Sigmoid colon (tissue), 6 donors: ENCODE measurements at regions not wholly inside any gene's neighbourhood (a gene's known extent, or its start where the extent isn't known, plus 50 kb on each side); places are given as distances from the start of the nearest gene placed in this dataset.

ENCODE experiments used
- DNase-seq: peaks from one replicate; pipeline ENCODE4 v3.0.0-alpha.2; 2019
- H3K27ac ChIP-seq, 4 donors: fragments of 200-600 bp; sonication (generic); one replicate each; pipeline ENCODE4 v1.5.1; 2016 to 2019; ENCODE audit warnings: mild to moderate bottlenecking in 1 of 4
- H3K27me3 ChIP-seq, 3 donors: fragments of 200-600 bp; sonication (generic); one replicate each; pipeline ENCODE4 v1.5.1; 2019; ENCODE audit warnings: mild to moderate bottlenecking in 1 of 3
- H3K36me3 ChIP-seq, 4 donors: fragments of 200-600 bp; sonication (generic); one replicate each; pipeline ENCODE4 v1.5.1; 2016 to 2019
- H3K4me1 ChIP-seq, 4 donors: fragments of 200-600 bp; sonication (generic); one replicate each; pipeline ENCODE4 v1.5.1; 2017 to 2019
- H3K4me3 ChIP-seq, 4 donors: fragments of 200-600 bp; sonication (generic); one replicate each; pipeline ENCODE4 v1.5.1; 2017 to 2019; ENCODE audit warnings: mild to moderate bottlenecking in 2 of 4, moderate library complexity in 1 of 4
- H3K9me3 ChIP-seq, 4 donors: fragments of 200-600 bp in 3 of 4; sonication (generic) in 3 of 4; one replicate each; pipeline versions ENCODE4 v1.5.1 to v1.6.1; 2013 to 2019
- CTCF ChIP-seq, 4 experiments: fragments of 450-650 bp in 3 of 4; fragments of 200-600 bp in 1 of 4; IDR thresholded peaks; one replicate each; pipeline ENCODE4 v1.5.1; 2016 to 2019; ENCODE audit warnings: antibody characterized with exemption in 4 of 4, mild to moderate bottlenecking in 3 of 4, moderate library complexity in 2 of 4
- EP300 ChIP-seq, 4 donors: sonication (generic); formaldehyde crosslinking; IDR thresholded peaks; one replicate each; pipeline ENCODE4 v1.6.1; 2017; ENCODE audit warnings: antibody characterized with exemption in 4 of 4
- POLR2A ChIP-seq, 2 donors: fragments of 450-650 bp; IDR thresholded peaks; one replicate each; pipeline ENCODE4 v1.6.1; 2016; ENCODE audit warnings: antibody characterized with exemption in 2 of 2, mild to moderate bottlenecking in 2 of 2, moderate library complexity in 2 of 2
- POLR2AphosphoS5 ChIP-seq, 4 donors: sonication (generic); formaldehyde crosslinking; IDR thresholded peaks; one replicate each; pipeline ENCODE4 v1.6.1; 2017; ENCODE audit warnings: antibody characterized with exemption in 4 of 4
- WGBS, 2 donors: extraction: QIAGEN DNeasy Blood & Tissue Kit; methylation state at CpG; one replicate each; pipeline ENCODE4 v1.1.7; 2013; 5-methylcytosine and 5-hydroxymethylcytosine counted together
- intact Hi-C: fragments of 100-400 bp; cut with DNase I; formaldehyde crosslinking; loops from one replicate; pipeline ENCODE4 v1.15.1; 2023
- donor health status: healthy with polysubstance abuse.
- donor health status: healthy.

GRCh38 chr14:28666961-28667360 is 99.6 kb upstream of the FOXG1 start:
- no peak for DNase-seq
- Histone ChIP-seq H3K4me3 (no peak overlapping the region), H3K36me3 (no peaks in the 10 kb centered on the region), H3K9me3 (no peaks in the 10 kb centered on the region), H3K4me1 (no peaks in the 10 kb centered on the region), H3K27me3 (no peaks in the 10 kb centered on the region), H3K27ac (no peak overlapping the region)
- 58 to 70% methylated on average over 2 of the region's 2 CpGs for WGBS, 2 donors
- intact Hi-C loops: no loop called here
- TF ChIP-seq POLR2AphosphoS5 (IDR thresholded peaks at IDR 0.05) (no peak), EP300 (IDR thresholded peaks at IDR 0.05) (no peak), POLR2A (IDR thresholded peaks at IDR 0.05) (no peak), CTCF (IDR thresholded peaks at IDR 0.05) (no peak)

GRCh38 chr14:28671425-28671824 is 95.2 kb upstream of the FOXG1 start:
- H3K27ac ChIP-seq: no peak overlapping the region
- 54 to 67% methylated on average over 2 of the region's 2 CpGs for WGBS, 2 donors
- H3K4me1 ChIP-seq: no peaks in the 10 kb centered on the region
- H3K4me3 ChIP-seq: no peak overlapping the region
- no peak for DNase-seq
- intact Hi-C loops: no loop called here
- H3K36me3 ChIP-seq: no peaks in the 10 kb centered on the region
- H3K9me3 ChIP-seq: no peaks in the 10 kb centered on the region
- no peak for TF ChIP-seq EP300 (IDR thresholded peaks at IDR 0.05)
- TF ChIP-seq POLR2A (IDR thresholded peaks at IDR 0.05): no peak
- no peak for TF ChIP-seq POLR2AphosphoS5 (IDR thresholded peaks at IDR 0.05)
- TF ChIP-seq CTCF (IDR thresholded peaks at IDR 0.05): no peak
- H3K27me3 ChIP-seq: no peaks in the 10 kb centered on the region

GRCh38 chr14:28673056-28673455 is 93.5 kb upstream of the FOXG1 start:
- no peak for DNase-seq
- Histone ChIP-seq H3K27ac (no peak overlapping the region), H3K27me3 (no peaks in the 10 kb centered on the region), H3K36me3 (no peaks in the 10 kb centered on the region), H3K9me3 (no peaks in the 10 kb centered on the region), H3K4me3 (no peak overlapping the region), H3K4me1 (no peaks in the 10 kb centered on the region)
- intact Hi-C loops: no loop called here
- WGBS, 2 donors: 82 to 90% methylated on average over 4 of the region's 4 CpGs
- TF ChIP-seq POLR2AphosphoS5 (IDR thresholded peaks at IDR 0.05): no peak
- TF ChIP-seq EP300 (IDR thresholded peaks at IDR 0.05): no peak
- TF ChIP-seq POLR2A (IDR thresholded peaks at IDR 0.05): no peak
- no peak for TF ChIP-seq CTCF (IDR thresholded peaks at IDR 0.05)

- H3K9me3 ChIP-seq: no peaks in the 10 kb centered on the region
- no peaks in the 10 kb centered on the region for H3K27me3 ChIP-seq
- TF ChIP-seq CTCF (IDR thresholded peaks at IDR 0.05) (no peak), POLR2AphosphoS5 (IDR thresholded peaks at IDR 0.05) (no peak), POLR2A (IDR thresholded peaks at IDR 0.05) (no peak), EP300 (IDR thresholded peaks at IDR 0.05) (no peak)
- H3K4me3 ChIP-seq: no peak overlapping the region
- intact Hi-C loops: no loop called here
- DNase-seq: no peak
- H3K36me3 ChIP-seq: no peaks in the 10 kb centered on the region
- H3K4me1 ChIP-seq: no peaks in the 10 kb centered on the region
- H3K27ac ChIP-seq: no peak overlapping the region
- 26 to 40% methylated on average over 4 of the region's 4 CpGs for whole genome bisulfite sequencing, 2 donors
Observed at GRCh38 chr14:28676479-28676878, 90.1 kb upstream of the FOXG1 start.

- intact Hi-C loops: no loop called here
- H3K36me3 ChIP-seq: no peaks in the 10 kb centered on the region
- H3K27ac ChIP-seq: no peak overlapping the region
- 88 to 93% methylated on average over 2 of the region's 2 CpGs for WGBS, 2 donors
- no peaks in the 10 kb centered on the region for H3K4me1 ChIP-seq
- H3K4me3 ChIP-seq: no peak overlapping the region
- no peaks in the 10 kb centered on the region for H3K27me3 ChIP-seq
- H3K9me3 ChIP-seq: peaks cover 0 to 3% (median 0%) of the 10 kb centered on the region in 4 donors
- no peak for DNase-seq
- TF ChIP-seq EP300 (IDR thresholded peaks at IDR 0.05): no peak
- no peak for TF ChIP-seq POLR2AphosphoS5 (IDR thresholded peaks at IDR 0.05)
- no peak for TF ChIP-seq POLR2A (IDR thresholded peaks at IDR 0.05)
- no peak for TF ChIP-seq CTCF (IDR thresholded peaks at IDR 0.05)
Observed at GRCh38 chr14:28677381-28677780, 89.2 kb upstream of the FOXG1 start.
